Gastroesophageal sphincter (tissue), 4 donors: ENCODE measurements at regions not wholly inside any gene's neighbourhood (a gene's known extent, or its start where the extent isn't known, plus 50 kb on each side); places are given as distances from the start of the nearest gene placed in this dataset.

Experiments used
- ATAC-seq: fragments of 150-250 bp; one replicate; pipeline ENCODE4 v1.9.1; 2016; ENCODE audit warnings: mild to moderate bottlenecking, moderate library complexity
- H3K27ac ChIP-seq, 4 donors: fragments of 200-600 bp; sonication (generic) in 3 of 4; 1 replicate in 3 of 4; 2 replicates in 1 of 4; pipeline ENCODE4 v1.5.1; 2016 to 2019
- H3K27me3 ChIP-seq: fragments of 200-600 bp; sonication (generic); one replicate; pipeline ENCODE4 v1.5.1; 2019
- H3K36me3 ChIP-seq, 2 donors: fragments of 200-600 bp; sonication (generic); one replicate each; pipeline ENCODE4 v1.5.1; 2019; ENCODE audit warnings: control low read depth in 1 of 2
- H3K4me1 ChIP-seq, 3 donors: fragments of 200-600 bp; sonication (generic); 1 replicate in 2 of 3; 2 replicates in 1 of 3; pipeline ENCODE4 v1.5.1; 2016 to 2019; ENCODE audit warnings: control low read depth in 2 of 3
- H3K4me3 ChIP-seq, 2 donors: fragments of 200-600 bp; sonication (generic); one replicate each; pipeline ENCODE4 v1.5.1; 2019; ENCODE audit warnings: mild to moderate bottlenecking in 1 of 2, moderate library complexity in 1 of 2
- H3K9me3 ChIP-seq, 3 donors: fragments of 200-600 bp; sonication (generic); one replicate each; pipeline ENCODE4 v1.5.1; 2017 to 2019; ENCODE audit warnings: control low read depth in 2 of 3
- CTCF ChIP-seq, 4 experiments: fragments of 200-600 bp in 2 of 4; fragments of 450-650 bp in 2 of 4; sonication (generic) in 1 of 4; IDR thresholded peaks; one replicate each; pipeline ENCODE4 v1.5.1; 2017 to 2019; ENCODE audit warnings: antibody characterized with exemption in 4 of 4, mild to moderate bottlenecking in 2 of 4, moderate library complexity in 2 of 4
- EP300 ChIP-seq: sonication (generic); formaldehyde crosslinking; IDR thresholded peaks from one replicate; pipeline ENCODE4 v1.6.1; 2017; ENCODE audit warnings: antibody characterized with exemption, mild to moderate bottlenecking
- POLR2A ChIP-seq, 2 donors: fragments of 450-650 bp; IDR thresholded peaks; one replicate each; pipeline ENCODE4 v1.6.1; 2017; ENCODE audit warnings: antibody characterized with exemption in 2 of 2, mild to moderate bottlenecking in 2 of 2, moderate library complexity in 1 of 2
- POLR2AphosphoS5 ChIP-seq: sonication (generic); formaldehyde crosslinking; IDR thresholded peaks from one replicate; pipeline ENCODE4 v1.6.1; 2017; ENCODE audit warnings: antibody characterized with exemption
- WGBS, 2 donors: methylation state at CpG; one replicate each; pipeline ENCODE4 v1.1.5; 2018; ENCODE audit warnings: low coverage in 1 of 2; 5-methylcytosine and 5-hydroxymethylcytosine counted together

- no peaks in the 10 kb centered on the region for H3K27me3 ChIP-seq
- TF ChIP-seq POLR2A (IDR thresholded peaks at IDR 0.05) (no peak), EP300 (no peak), CTCF (IDR thresholded peaks at IDR 0.05) (no peak), POLR2AphosphoS5 (no peak)
- 81 to 84% methylated on average over 7 of the region's 7 CpGs for WGBS, 2 donors
- H3K27ac ChIP-seq, result no peak overlapping the region
- H3K9me3 ChIP-seq, result no peaks in the 10 kb centered on the region
- H3K36me3 ChIP-seq, result no peaks in the 10 kb centered on the region
- peaks cover 0 to 11% (median 0%) of the 10 kb centered on the region in 3 donors for H3K4me1 ChIP-seq
- no peak overlapping the region for H3K4me3 ChIP-seq
- no peak for ATAC-seq
Measured at GRCh38 chr3:177281292-177282118, 84.2 kb upstream of the TBL1XR1 start.

GRCh38 chr3:177282119-177282655 is 84.9 kb upstream of the TBL1XR1 start:
- 100% methylated on average over 1 of the region's 1 CpG for whole genome bisulfite sequencing, 2 donors
- peaks cover 0 to 11% (median 0%) of the 10 kb centered on the region in 3 donors for H3K4me1 ChIP-seq
- TF ChIP-seq EP300, result no peak
- no peak for TF ChIP-seq POLR2A (IDR thresholded peaks at IDR 0.05)
- TF ChIP-seq CTCF (IDR thresholded peaks at IDR 0.05), result no peak
- no peak for TF ChIP-seq POLR2AphosphoS5
- no peak overlapping the region for H3K27ac ChIP-seq
- no peak for ATAC-seq
- no peaks in the 10 kb centered on the region for H3K27me3 ChIP-seq
- no peaks in the 10 kb centered on the region for H3K9me3 ChIP-seq
- no peaks in the 10 kb centered on the region for H3K36me3 ChIP-seq
- no peak overlapping the region for H3K4me3 ChIP-seq

- 86% methylated on average over 2 of the region's 2 CpGs for WGBS, 2 donors
- no peak for TF ChIP-seq POLR2AphosphoS5
- no peak for TF ChIP-seq EP300
- no peak for TF ChIP-seq CTCF (IDR thresholded peaks at IDR 0.05)
- no peak for TF ChIP-seq POLR2A (IDR thresholded peaks at IDR 0.05)
Measured at GRCh38 chr3:177283983-177284382, 86.7 kb upstream of the TBL1XR1 start.

GRCh38 chr3:177284383-177284881 is 87.2 kb upstream of the TBL1XR1 start:
- Histone ChIP-seq H3K27me3 (no peaks in the 10 kb centered on the region), H3K9me3 (no peaks in the 10 kb centered on the region), H3K4me3 (no peak overlapping the region), H3K27ac (no peak overlapping the region), H3K4me1 (peaks cover 0 to 11% (median 0%) of the 10 kb centered on the region in 3 donors), H3K36me3 (no peaks in the 10 kb centered on the region)
- ATAC-seq, result peak; percentile 85
- no peak for TF ChIP-seq EP300
- peak in 1 of 4 experiments; percentile 7 for TF ChIP-seq CTCF (IDR thresholded peaks at IDR 0.05)
- no peak for TF ChIP-seq POLR2A (IDR thresholded peaks at IDR 0.05)
- TF ChIP-seq POLR2AphosphoS5, result no peak
- 40 to 68% methylated on average over 6 to 7 of the region's 8 CpGs for WGBS, 2 donors

More at GRCh38 chr3:177283983-177284382, 86.7 kb upstream of the TBL1XR1 start:
- Histone ChIP-seq H3K9me3 (no peaks in the 10 kb centered on the region), H3K27ac (no peak overlapping the region), H3K4me3 (no peak overlapping the region), H3K36me3 (no peaks in the 10 kb centered on the region), H3K4me1 (peaks cover 0 to 11% (median 0%) of the 10 kb centered on the region in 3 donors), H3K27me3 (no peaks in the 10 kb centered on the region)
- ATAC-seq, result no peak
